Kidney epithelial cell (primary cell): ENCODE measurements at regions not wholly inside any gene's neighbourhood (a gene's known extent, or its start where the extent isn't known, plus 50 kb on each side); places are given as distances from the start of the nearest gene placed in this dataset.

Experiments used
- DNase-seq: peaks from one replicate; pipeline ENCODE4 v3.0.0-alpha.2; 2010; ENCODE audit warnings: low read depth
- H3K27me3 ChIP-seq: 2 replicates; pipeline ENCODE4 v1.6.0; 2011; ENCODE audit warnings: low read length; ENCODE audit not compliant: control insufficient read depth, insufficient read depth
- H3K36me3 ChIP-seq: 2 replicates; pipeline ENCODE4 v1.5.1; 2011; ENCODE audit warnings: low read length; ENCODE audit not compliant: control insufficient read depth, insufficient read depth
- H3K4me3 ChIP-seq: 2 replicates; pipeline ENCODE4 v1.5.1; 2011; ENCODE audit warnings: low read depth, mild to moderate bottlenecking, control low read depth, low read length
- CTCF ChIP-seq: IDR thresholded peaks from 2 replicates; pipeline ENCODE4 v1.5.1; 2011; ENCODE audit warnings: mild to moderate bottlenecking, moderate library complexity, low read length, control low read depth, inconsistent platforms; ENCODE audit not compliant: insufficient read depth, poor library complexity, severe bottlenecking

- Histone ChIP-seq H3K36me3 (no peaks in the 10 kb centered on the region), H3K27me3 (no peaks in the 10 kb centered on the region), H3K4me3 (no peak overlapping the region)
- no peak for TF ChIP-seq CTCF
- DNase-seq, result no peak
Observed at GRCh38 chr9:7408845-7409244, 390.7 kb downstream of the DMAC1 start.

GRCh38 chr9:7407246-7407645 lies 392.3 kb downstream of the DMAC1 start:
- H3K4me3 ChIP-seq, result no peak overlapping the region
- no peak for TF ChIP-seq CTCF
- no peaks in the 10 kb centered on the region for H3K36me3 ChIP-seq
- no peak for DNase-seq
- no peaks in the 10 kb centered on the region for H3K27me3 ChIP-seq

GRCh38 chr9:7405924-7406604 lies 393.5 kb downstream of the DMAC1 start:
- H3K4me3 ChIP-seq, result no peak overlapping the region
- no peak for TF ChIP-seq CTCF
- H3K36me3 ChIP-seq, result no peaks in the 10 kb centered on the region
- H3K27me3 ChIP-seq, result no peaks in the 10 kb centered on the region
- DNase-seq, result no peak

GRCh38 chr9:7403839-7404487 lies 395.6 kb downstream of the DMAC1 start:
- TF ChIP-seq CTCF, result no peak
- no peaks in the 10 kb centered on the region for H3K27me3 ChIP-seq

GRCh38 chr9:7403028-7403389 lies 396.6 kb downstream of the DMAC1 start:
- no peak for TF ChIP-seq CTCF
- Histone ChIP-seq H3K36me3 (no peaks in the 10 kb centered on the region), H3K27me3 (no peaks in the 10 kb centered on the region), H3K4me3 (no peak overlapping the region)
- DNase-seq, result no peak

More at GRCh38 chr9:7403839-7404487, 395.6 kb downstream of the DMAC1 start:
- DNase-seq, result no peak
- Histone ChIP-seq H3K4me3 (no peak overlapping the region), H3K36me3 (no peaks in the 10 kb centered on the region)
